Mesothelial cell of epicardium (in vitro differentiated cells): ENCODE measurements at regions not wholly inside any gene's neighbourhood (a gene's known extent, or its start where the extent isn't known, plus 50 kb on each side); places are given as distances from the start of the nearest gene placed in this dataset.
"Not testable (repeated sequence)": the region's sequence is repeated elsewhere in the genome, so short reads cannot be mapped to it uniquely, and the experiment has no call there.

ENCODE experiments used
- DNase-seq, 2 experiments: peaks; one replicate each; pipeline ENCODE4 v3.0.0; 2021; ENCODE audit warnings: low spot score in 2 of 2; ENCODE audit not compliant: unreplicated experiment in 2 of 2
- H3K27ac Mint-ChIP-seq: 2 replicates; pipeline ENCODE4 v1.8.0; 2021; ENCODE audit warnings: mixed read lengths
- H3K27me3 Mint-ChIP-seq: 2 replicates; pipeline ENCODE4 v1.8.0; 2021; ENCODE audit warnings: low read depth, mixed read lengths
- H3K36me3 Mint-ChIP-seq: 2 replicates; pipeline ENCODE4 v1.8.0; 2021; ENCODE audit warnings: mixed read lengths
- H3K4me1 Mint-ChIP-seq: 2 replicates; pipeline ENCODE4 v1.8.0; 2021; ENCODE audit warnings: mixed read lengths
- H3K4me3 Mint-ChIP-seq: 2 replicates; pipeline ENCODE4 v1.8.0; 2021; ENCODE audit warnings: mild to moderate bottlenecking, moderate library complexity, mixed read lengths
- H3K9me3 Mint-ChIP-seq: 2 replicates; pipeline ENCODE4 v1.8.0; 2021; ENCODE audit warnings: mixed read lengths
- TF ChIP-seq, protein P1 (sequence below): fragments of 200-600 bp; sonication (generic); IDR thresholded peaks from one replicate; pipeline ENCODE4 v1.5.0; 2021; ENCODE audit warnings: antibody characterized with exemption; ENCODE audit not compliant: unreplicated experiment

DNA sequence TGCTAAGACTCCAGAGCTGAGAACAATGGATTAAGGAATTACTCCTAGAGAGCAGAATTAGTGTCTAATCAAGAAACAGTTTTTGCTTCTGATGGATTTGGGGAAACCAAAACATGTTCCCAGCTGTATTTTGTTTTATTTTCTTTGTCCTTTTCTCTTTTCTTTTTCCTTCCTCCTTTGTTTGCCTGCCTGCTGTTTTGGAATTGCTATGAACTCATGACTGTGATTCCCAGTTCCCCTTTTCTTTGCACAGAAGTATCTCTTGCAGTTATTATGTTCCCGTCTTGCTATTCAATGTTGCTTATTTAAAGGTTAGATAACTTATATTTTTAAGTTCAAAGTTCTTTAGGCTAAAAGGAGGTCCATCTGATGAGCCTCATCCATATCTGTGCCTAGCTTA is 77.0 kb upstream of the GBE1 start:
- Mint-ChIP-seq H3K36me3 (no peaks in the 10 kb centered on the region), H3K9me3 (no peaks in the 10 kb centered on the region)
- TF ChIP-seq, protein P1, sequence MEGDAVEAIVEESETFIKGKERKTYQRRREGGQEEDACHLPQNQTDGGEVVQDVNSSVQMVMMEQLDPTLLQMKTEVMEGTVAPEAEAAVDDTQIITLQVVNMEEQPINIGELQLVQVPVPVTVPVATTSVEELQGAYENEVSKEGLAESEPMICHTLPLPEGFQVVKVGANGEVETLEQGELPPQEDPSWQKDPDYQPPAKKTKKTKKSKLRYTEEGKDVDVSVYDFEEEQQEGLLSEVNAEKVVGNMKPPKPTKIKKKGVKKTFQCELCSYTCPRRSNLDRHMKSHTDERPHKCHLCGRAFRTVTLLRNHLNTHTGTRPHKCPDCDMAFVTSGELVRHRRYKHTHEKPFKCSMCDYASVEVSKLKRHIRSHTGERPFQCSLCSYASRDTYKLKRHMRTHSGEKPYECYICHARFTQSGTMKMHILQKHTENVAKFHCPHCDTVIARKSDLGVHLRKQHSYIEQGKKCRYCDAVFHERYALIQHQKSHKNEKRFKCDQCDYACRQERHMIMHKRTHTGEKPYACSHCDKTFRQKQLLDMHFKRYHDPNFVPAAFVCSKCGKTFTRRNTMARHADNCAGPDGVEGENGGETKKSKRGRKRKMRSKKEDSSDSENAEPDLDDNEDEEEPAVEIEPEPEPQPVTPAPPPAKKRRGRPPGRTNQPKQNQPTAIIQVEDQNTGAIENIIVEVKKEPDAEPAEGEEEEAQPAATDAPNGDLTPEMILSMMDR = no peak

DNA sequence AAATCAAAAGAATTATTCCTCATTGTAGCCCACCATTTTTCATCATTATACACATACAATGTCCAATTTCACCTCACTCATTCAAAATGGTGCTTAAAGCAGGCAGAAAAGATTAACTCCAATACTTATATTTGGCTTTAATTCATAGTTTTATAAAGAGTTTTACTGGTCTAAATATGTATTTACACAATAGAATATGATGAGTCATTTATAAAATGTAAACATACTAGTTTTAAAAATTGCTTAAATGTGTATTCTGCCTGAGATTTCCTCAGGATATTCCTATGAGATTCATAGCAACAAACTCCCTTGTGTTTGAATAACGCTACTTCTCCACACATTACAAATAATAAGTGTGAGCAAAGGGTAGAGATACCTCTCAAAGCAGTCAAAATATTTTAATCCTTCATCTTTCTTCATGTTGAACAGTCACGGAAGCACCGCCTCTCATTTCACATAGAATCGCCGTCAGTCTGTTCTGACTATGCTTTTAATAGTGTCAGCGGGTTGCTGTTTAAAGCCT is 75.7 kb upstream of the GBE1 start:
- no peak overlapping the region for H3K4me3 Mint-ChIP-seq
- no peak for DNase-seq
- peaks cover 6% of the 10 kb centered on the region for H3K4me1 Mint-ChIP-seq
- no peak overlapping the region for H3K27ac Mint-ChIP-seq
- no peaks in the 10 kb centered on the region for H3K27me3 Mint-ChIP-seq
- TF ChIP-seq, protein P1 = no peak
- H3K36me3 Mint-ChIP-seq = no peaks in the 10 kb centered on the region
- H3K9me3 Mint-ChIP-seq = no peaks in the 10 kb centered on the region

More for the DNA sequence above, 77.0 kb upstream of the GBE1 start:
- Mint-ChIP-seq H3K4me1 (peaks cover 6% of the 10 kb centered on the region), H3K4me3 (no peak overlapping the region), H3K27ac (no peak overlapping the region), H3K27me3 (no peaks in the 10 kb centered on the region)
- DNase-seq = no peak

- Mint-ChIP-seq H3K4me1 (no peaks in the 10 kb centered on the region), H3K27ac (no peak overlapping the region), H3K4me3 (no peak overlapping the region), H3K9me3 (no peaks in the 10 kb centered on the region), H3K27me3 (no peaks in the 10 kb centered on the region), H3K36me3 (no peaks in the 10 kb centered on the region)
- TF ChIP-seq, protein P1 = no peak
- no peak for DNase-seq
Measured at GRCh38 chr3:81829937-81830336, 68.5 kb upstream of the GBE1 start.

DNA sequence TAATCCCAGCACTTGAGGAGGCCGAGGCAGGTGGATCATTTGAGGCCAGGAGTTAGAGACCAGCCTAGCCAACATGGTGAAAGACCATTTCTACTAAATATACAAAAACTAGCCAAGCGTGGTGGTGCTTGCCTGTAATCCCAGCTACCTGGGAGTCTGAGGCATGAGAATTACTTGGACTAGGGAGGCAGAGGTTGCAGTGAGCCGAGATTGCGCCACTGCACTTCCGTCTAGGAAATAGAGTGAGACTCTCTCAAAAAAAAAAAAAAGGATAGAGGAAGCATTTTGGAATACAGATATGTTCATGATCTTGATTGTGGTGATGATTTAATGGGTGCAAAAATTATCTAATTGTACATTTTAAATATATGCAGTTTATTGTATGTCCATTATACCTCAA is 67.8 kb upstream of the GBE1 start:
- not testable (repeated sequence) for H3K4me3 Mint-ChIP-seq, H3K4me1 Mint-ChIP-seq, H3K36me3 Mint-ChIP-seq, H3K27me3 Mint-ChIP-seq, H3K9me3 Mint-ChIP-seq, H3K27ac Mint-ChIP-seq, DNase-seq

DNA sequence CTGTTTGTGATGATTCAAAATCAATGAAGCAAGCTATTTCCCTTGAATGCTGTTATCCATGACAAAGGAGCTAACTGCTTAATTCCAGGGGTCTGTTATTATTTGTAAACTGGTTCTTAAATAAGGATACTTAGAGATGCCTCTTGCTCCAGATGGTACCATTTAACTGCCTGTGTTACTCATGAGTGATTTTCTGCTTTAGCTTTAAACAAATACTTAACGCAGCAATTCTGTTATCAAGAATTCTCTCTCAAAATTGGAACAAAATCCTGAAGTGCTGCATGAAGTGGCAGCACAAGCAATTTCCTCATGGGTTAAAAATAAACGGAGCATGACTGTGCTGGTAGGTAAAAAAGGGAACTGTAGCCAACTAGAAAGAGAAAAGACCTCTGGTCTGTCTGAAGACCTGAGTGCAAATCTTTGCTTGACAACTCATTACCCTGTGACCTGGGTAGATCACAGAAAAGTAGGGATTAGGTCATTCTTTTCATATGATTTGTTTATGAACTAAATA is 62.5 kb upstream of the GBE1 start:
- no peaks in the 10 kb centered on the region for H3K27me3 Mint-ChIP-seq
- TF ChIP-seq, protein P1 = no peak
- no peak overlapping the region for H3K27ac Mint-ChIP-seq
- no peak for DNase-seq
- peaks cover 12% of the 10 kb centered on the region for H3K9me3 Mint-ChIP-seq
- H3K36me3 Mint-ChIP-seq = no peaks in the 10 kb centered on the region
- H3K4me1 Mint-ChIP-seq = no peaks in the 10 kb centered on the region
- no peak overlapping the region for H3K4me3 Mint-ChIP-seq

- H3K4me3 Mint-ChIP-seq = no peak overlapping the region
- no peaks in the 10 kb centered on the region for H3K27me3 Mint-ChIP-seq
- no peak for DNase-seq
- TF ChIP-seq, protein P1 = no peak
- no peaks in the 10 kb centered on the region for H3K4me1 Mint-ChIP-seq
- no peak overlapping the region for H3K27ac Mint-ChIP-seq
- no peaks in the 10 kb centered on the region for H3K36me3 Mint-ChIP-seq
- H3K9me3 Mint-ChIP-seq = peaks cover 20% of the 10 kb centered on the region
Measured at GRCh38 chr3:81823086-81823485, 61.6 kb upstream of the GBE1 start.
